GM12892 (cell line): ENCODE measurements at regions not wholly inside any gene's neighbourhood (a gene's known extent, or its start where the extent isn't known, plus 50 kb on each side); places are given as distances from the start of the nearest gene placed in this dataset.

Experiments used
- POLR2A ChIP-seq: IDR thresholded peaks from 2 replicates; pipeline ENCODE4 v1.6.1; 2011; ENCODE audit warnings: low read depth, low read length, control low read depth
- POLR2AphosphoS5 ChIP-seq: IDR thresholded peaks from 2 replicates; pipeline ENCODE4 v1.6.1; 2011; ENCODE audit warnings: low read depth, low read length, control low read depth
- TAF1 ChIP-seq: IDR thresholded peaks from 2 replicates; pipeline ENCODE4 v1.6.1; 2011; ENCODE audit warnings: low read depth, mild to moderate bottlenecking, control low read depth, low read length, borderline replicate concordance

- TF ChIP-seq POLR2AphosphoS5, result no peak
- TF ChIP-seq POLR2A, result no peak
- TF ChIP-seq TAF1, result no peak
These were observed 130.2 kb downstream of the OSR1 start for GRCh38 chr2:19228181-19228593.
